HPDE6-E6E7 (cell line): ENCODE measurements at regions not wholly inside any gene's neighbourhood (a gene's known extent, or its start where the extent isn't known, plus 50 kb on each side); places are given as distances from the start of the nearest gene placed in this dataset.
"Not testable (repeated sequence)": the region's sequence is repeated elsewhere in the genome, so short reads cannot be mapped to it uniquely, and the experiment has no call there.

Experiments used
- DNase-seq: peaks from one replicate; pipeline ENCODE4 v3.0.0; 2011; ENCODE audit warnings: missing footprints; ENCODE audit errors: extremely low spot score

DNA sequence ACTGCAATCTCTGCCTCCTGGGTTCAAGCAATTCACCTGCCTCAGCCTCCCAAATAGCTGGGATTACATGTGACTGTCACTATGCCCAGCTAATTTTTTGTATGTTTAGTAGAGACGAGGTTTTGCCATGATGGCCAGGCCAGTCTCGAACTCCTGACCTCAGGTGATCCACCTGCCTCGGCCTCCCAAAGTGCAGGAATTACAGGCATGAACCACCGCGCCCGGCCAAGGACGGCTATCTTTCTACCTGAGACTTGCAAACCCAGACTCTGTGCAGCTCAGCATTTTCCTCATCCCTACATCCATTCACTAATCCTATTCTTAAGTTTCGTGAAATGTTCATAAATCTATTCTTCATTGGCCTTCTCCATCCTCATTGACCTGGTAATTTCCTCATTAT is 330.0 kb downstream of the ANTXR2 start:
- no peak for DNase-seq

DNA sequence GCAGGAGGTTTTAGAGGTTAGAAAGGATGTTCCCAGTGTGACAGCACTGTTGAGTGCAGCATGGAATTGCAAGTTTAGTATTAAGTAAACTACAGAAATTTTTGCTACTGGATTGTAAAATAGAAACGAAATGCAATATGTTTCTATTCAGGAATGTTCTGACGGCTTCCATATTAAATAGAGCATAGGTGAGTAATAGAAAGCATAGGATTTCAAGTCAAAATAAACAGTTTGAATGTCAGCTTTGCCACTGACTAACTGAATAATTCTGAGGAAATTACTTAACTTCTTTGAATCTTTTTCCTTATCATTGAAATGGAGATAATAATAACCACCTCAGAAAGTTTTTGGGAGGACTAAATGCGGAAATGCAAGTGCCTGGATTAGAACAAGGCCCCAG is 331.9 kb upstream of the GK2 start:
- no peak for DNase-seq

DNA sequence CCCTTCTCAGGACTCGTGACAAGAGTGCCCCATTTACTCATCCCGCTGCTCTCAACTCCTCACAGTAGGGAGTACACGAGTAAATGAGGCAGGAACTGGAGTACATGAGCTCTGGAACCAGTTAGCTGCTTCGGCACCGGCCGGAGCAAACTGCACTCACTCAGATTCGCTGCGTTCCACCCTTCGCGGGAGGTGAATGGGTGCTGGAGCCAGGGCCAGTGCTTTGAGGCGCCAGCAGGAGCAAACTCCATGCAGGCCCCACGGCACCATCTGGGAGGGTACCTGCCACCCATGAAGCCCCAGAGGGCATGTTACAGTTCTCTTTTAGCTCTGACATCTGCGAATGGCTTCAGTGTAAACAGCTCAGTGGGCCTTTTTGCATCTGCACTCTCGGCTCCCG is 315.5 kb upstream of the GK2 start:
- no peak for DNase-seq

DNA sequence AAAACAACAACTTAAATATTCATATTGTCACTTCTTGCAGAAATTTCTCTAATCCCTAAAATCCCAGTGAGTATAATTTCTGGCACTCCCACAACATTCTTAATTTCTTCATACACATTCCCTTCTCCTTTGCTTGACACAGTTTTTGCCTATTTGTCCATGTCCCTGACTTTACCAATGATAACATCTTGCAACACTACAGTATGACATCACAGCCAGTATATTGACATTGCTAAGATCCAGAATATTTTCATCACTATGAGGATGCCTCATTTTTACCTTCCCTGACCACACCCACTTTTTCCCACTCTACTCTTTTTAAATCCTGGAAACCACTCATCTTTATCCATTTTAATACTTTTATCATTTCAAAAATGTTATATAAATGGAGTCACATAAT is 292.3 kb upstream of the GK2 start:
- DNase-seq = no peak

DNA sequence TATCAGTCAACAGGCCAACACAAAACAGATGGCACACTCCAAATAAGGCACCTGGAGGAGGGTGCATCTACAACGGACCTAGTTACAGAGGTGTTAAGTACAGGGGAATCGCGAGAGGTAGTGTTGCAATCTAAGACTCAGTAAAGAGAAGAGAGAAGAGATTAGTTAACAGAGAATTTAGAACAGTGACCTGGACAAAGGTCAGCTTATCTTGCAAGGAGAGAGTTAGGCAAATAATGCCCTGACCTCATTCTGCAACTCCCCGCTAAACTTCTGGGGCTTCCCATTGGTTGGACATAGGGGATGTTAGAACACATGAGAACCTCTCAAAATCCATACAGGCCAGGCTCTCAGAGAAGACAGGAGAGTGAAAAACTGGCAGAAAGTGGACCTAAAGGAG is 289.4 kb upstream of the GK2 start:
- DNase-seq = no peak

DNA sequence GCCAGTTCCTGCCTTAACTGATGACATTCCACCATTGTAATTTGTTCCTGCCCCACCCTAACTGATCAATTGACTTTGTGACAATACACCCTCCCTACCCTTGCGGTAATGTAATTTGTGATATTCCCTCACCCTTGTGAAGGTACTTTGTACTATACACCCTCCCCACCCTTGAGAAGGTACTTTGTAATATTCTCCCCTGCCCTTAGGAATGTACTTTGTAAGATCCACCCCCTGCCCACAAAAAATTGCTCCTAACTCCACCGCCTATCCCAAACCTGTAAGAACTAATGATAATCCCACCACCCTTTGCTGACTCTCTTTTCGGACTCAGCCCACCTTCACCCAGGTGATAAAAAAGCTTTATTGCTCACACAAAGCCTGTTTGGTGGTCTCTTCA is 288.5 kb upstream of the GK2 start:
- not testable (repeated sequence) for DNase-seq

DNA sequence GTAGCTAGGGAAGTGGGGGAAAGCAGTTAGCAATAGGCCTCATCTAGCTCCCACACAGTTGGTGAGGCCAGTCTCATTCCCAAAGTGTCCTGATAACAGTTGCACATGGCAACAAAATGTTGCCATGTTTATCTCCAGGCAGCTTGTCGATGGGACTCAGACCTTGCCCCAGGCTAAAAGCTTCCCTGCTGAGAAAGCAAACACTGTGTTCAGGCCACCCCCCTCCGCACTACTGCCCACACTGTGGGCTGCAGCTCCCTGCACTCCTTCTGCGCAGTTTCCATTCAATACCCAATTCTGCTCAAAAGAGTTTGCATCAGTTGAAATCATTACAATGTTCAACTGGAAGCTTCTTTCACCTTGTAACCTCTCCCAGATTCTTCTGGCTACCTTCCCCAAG is 287.8 kb upstream of the GK2 start:
- no peak for DNase-seq

DNA sequence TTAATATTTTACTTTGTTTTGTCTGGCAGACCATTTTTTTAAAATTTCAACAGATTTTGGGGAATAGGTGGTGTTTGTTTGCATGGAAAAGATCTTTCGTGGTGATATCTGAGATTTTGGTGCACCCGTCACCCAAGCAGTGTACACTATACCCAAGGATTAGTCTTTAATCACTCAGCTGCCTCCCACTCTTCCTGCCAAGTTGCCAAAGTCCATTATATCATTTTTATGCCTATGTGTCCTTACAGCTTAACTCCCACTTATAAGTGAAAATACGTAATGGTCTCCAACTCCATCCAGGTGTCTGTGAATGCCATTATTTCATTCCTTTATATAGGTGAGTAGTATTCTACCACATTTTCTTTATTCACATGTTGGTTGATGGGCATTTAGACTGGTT is 281.7 kb upstream of the GK2 start:
- DNase-seq = no peak

DNA sequence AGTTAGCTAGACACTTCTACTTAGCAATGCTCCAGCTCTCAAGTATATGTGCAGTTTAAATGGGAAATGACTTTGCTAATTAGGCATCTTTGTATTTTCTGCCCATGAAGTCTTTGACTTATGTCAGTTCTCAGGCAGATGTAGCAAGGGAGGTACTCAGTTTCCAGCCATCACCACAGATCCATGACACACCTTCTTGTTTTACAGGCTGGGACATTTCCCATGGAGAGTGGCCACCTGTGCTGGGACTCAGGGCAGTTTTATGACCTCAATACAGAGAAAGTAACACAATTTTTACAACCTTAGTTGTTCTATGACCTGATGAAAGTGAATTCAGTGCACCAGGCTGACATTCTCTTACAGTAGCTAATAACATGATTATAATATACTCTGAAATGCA is 280.7 kb upstream of the GK2 start:
- DNase-seq = no peak

DNA sequence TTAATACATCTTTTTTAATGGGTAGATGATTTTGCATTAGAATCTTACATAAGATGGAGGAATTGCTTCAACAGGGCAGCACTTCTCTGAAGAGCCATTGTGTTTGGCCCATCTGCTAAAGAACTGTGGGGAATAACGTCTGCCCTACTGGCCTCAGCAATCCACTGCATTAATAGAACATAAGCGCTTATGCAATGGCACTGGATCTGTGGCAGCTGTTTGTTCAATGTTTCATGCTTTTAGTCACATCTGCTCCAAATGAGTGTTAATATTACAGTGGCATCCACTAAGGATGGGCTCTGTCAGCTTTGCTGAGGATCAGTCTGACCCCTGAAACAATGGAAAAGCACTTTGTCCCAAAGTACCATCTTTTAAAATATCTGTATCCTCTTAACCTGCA is 279.0 kb upstream of the GK2 start:
- no peak for DNase-seq

DNA sequence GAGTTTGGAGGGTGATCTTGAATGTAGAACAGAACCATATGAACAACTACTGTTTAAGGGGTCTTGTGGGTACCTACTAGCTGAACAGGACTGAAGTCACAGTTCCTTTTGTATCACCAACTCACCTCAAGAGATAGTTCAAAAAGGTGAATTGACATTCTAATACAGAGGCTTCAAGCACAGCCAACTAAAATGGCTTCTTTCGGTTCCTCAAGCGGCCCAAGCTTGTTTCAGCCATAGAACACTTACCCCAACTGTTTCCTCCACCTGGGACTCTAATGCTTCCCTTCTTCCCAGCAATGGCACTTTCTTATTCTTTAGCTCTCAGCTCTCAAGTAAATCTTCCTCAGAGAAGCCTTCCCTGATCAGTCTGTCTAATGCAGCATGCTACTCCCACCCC is 277.5 kb upstream of the GK2 start:
- DNase-seq = no peak

DNA sequence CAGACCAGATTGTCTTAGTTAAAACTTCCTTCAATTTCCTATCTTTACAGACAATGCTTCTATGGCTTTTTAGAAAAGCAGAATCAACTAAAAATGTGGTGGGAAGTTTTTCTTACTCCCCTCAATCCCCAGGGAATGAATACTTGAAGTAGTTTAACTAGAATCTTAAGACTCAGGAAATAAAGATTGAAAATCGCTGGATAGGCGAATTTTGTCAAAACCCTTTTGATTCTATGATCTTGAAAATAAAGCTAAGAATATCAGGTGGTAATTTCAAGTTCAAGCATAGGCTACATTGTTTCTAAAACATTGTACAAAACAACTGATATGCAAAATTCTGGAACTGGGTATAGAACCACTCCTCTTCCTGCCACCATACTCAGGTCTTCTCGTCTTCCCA is 276.5 kb upstream of the GK2 start:
- no peak for DNase-seq

DNA sequence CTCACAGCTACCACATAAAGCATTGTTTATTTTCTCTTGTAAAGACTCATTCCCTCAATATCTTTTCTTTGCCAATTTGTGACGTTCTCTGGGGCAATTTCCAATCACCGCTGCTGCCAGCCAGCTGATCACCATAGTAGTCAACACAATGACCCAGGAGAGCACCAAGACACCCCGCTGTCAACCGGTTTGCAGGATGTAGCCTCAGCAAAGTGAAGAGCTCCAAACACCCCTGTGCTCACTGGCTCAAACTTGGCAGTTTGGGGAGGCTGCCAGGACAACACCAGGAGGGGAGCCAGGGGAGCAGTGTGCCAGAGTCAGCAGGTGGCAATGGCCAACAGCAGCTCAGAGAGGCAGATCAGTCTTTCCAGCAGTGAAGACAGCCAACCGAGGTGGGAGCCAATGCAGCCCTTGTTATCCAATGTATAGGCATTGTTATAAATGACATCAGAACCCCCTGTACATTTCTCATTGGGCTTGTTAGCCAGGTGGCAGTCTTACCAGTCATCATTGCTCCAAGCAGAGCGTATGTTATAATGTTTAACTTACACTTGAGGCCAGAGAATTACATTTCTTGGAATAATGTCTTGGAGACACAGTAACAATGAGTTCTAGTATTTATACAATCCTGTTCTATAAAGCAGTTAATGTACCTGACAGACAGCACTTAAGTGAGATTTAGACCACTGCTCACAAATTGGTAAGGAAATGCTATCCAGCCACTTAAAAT is 274.9 kb upstream of the GK2 start:
- DNase-seq = no peak

DNA sequence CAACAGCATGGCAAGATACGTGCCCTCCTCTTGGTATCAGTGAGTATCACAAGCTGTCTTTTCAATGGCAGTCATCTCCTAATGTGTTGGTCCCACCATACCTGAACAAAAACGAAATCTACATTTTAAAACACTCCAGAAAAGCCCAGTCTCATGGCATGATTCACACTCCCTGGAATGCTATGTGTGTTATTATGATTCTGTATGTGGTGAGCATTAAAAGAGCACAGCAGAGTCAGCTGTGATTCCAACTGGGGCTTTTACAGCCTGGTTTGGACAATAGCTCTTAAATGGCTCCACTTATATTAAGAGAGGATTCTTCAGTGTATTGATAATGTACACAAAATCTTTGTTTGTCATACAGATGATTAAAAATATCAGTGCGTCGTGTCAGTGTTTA is 274.1 kb upstream of the GK2 start:
- no peak for DNase-seq

DNA sequence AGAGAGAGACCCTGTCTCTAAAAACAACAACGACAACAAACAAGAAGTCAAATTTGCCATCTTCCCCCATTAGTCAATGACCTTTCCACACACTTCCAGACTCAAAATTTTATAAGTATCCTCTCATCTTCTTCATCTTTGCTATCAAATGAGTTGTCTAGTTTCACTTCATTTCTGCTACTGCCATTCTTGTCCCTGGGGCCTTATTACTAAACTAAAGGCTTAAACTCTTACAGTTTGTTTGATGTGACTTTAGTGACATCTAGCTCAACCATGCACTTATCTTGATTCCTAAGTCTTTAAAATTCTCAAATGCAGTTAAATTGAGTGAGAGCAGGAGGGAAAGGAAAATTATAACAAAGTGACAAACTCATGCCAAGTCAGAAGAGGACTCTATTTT is 271.8 kb upstream of the GK2 start:
- no peak for DNase-seq

DNA sequence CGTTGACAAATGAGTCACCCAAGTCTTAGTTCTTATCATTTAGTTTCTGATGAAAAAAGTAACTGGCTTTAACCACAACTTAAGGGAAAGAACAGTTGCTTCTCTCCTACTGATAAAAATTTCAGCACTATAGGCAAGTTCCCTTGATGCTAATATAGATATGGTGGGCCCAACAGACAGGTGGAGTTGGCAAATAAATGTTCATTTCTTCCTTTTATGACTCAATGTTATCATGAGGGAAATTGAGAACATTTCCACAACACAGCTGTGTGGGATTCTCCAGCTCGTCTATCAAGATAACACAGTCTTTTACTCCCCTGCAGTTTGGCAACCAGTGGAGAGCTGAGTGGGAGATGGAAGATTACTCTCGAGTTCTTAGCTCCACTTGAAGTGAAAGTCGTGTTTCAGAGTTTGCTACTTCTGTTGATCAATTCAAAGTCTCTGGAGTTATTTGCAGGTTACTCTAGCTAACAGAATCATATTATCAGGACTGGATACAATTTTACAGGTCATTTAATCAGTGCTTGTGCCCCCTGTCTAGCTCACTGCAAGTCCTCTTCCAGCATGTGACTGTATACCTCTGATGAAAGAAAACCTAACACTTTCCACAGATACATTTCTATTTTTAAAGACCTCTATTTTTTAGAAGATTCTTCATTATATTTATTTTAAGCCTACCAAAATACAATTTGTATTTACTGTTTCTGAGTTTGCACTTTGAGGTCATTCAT is 270.6 kb upstream of the GK2 start:
- no peak for DNase-seq

DNA sequence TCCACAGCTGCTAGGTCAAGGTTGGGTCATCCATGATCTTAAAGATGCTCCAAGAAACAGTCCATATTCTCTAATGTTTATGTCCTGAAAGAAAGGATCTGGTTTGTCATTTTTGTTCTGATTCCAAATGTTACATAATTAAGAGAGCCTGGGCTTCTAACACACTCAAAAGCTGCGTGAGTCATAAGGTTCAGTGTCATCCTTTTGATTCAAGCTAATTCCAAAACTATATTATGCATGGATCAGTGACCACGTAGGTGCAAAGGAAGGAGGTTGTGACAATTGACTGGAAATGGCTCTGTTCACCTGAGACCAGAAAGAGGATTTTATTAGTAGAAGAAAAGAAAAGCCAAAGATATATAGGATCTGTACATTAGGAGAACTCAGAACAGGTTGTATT is 268.7 kb upstream of the GK2 start:
- no peak for DNase-seq

DNA sequence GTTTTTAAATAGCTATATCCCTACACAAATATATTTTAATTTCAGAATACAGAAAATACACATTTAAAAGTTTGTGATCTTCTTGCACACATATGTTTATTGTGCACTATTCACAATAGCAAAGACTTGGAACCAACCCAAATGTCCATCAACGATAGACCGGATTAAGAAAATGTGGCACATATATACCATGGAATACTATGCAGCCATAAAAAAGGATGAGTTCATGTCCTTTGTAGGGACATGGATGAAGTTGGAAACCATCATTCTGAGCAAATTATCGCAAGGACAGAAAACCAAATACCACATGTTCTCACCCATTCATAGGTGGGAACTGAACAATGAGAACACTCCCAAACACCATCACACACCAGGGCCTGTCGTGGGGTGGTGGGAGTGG is 266.9 kb upstream of the GK2 start:
- DNase-seq = not testable (repeated sequence)

DNA sequence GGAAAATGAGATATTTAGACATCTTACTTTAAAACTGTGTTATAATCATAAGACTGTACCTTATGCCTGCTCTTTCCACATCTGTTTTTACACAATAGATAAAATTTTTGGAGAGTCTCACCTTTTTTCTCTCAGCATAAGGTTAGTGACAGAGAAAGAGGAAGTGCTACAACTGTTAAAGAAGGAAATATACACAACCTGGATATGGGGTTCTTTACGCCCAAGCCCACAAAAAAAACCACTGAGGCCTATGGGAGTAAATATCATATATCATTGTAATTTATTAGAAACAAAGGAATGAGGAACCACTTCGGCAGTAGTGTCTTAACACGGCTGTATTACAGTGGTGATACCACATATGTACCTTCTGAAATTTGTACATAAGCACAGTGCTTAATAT is 265.9 kb upstream of the GK2 start:
- DNase-seq = no peak

DNA sequence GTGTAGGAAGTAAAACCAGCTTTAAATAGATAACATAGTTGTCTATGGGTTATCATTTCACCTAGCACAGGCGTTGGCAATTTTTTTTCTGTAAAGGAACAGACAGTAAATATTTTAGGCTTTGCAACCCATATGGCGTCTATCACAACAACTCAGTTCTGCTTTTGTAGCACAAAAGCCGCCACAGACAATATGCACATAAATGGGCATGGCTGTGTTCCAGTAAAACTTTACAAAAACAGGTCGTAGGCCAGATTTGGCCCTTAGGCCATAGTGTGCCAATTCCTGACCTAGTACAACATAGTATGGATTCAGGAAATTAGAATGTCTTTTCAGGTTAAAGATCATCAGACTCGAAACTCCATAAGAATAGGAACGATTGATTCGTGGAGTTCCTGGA is 265.3 kb upstream of the GK2 start:
- no peak for DNase-seq

DNA sequence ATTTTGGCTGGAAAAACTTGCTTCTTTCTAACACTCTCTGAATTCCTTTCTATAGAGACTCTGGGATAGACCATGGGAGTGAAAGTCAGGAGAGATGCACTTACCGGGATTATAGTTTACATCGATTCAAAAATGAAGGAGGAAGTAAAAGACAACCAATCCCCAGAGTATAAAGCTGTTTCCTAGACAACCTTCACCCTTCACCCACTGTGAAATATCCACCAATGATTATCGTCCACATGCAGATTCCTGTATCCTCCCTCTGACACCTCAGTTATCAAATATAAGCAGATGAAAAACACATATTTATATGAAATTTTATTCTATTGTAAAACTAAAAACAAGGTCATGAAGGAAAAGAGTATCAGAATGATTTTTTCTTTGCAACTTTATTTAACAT is 258.8 kb upstream of the GK2 start:
- no peak for DNase-seq

DNA sequence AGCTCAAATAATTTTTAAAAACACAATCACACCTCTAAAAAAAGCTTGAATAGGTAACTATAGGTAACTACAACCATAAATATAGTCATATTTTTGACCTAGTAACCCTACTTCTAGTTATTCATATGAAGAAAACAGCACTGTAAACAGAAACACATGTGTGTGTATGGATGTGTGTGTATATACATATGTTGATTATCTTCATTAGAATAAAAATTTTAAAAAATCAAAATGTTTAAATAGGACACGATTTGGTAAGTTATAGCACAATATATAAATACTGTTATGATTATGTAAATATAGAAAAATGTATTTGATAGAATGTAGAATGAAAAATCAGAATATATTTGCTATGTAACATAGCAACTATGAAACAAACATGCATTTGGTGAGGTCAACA is 258.1 kb upstream of the GK2 start:
- DNase-seq = no peak

DNA sequence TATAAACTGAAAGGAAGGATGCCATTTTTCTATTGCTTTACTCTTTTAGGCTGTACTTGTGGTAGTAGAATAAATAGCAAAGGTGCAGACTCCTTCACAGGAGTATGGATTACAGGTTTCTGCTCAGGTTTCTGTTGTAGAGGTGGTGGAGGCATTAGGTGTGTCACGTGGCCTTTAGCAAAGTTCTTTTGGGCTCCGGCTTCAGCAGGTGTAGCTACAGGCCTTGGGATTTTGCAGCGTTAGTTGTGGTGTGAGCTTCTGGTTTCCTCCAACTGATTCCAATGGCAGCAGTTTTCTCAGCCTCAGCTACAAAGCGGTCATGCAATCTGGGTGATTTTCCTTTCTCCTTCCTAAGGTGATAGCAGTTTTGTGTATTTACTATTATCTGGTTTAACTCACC is 255.8 kb upstream of the GK2 start:
- DNase-seq = no peak

DNA sequence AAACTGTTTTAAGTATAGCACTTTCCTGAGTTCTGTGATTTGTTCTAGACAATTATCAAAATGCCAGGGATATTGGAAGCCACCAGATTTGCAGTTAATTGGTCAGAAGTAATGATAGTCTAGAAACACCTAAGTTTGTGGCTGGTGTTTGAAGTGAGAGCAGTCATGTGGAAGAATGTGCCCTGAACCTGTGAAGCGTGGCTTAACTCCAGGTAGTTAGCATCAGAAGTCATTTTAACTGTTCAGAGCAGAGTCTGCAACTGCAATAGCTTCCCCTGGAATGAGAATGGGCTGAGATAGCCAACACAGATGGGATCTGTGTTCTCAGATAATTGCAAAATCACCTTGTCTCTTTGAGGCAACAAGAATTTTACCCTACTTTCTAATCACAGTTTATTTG is 255.1 kb upstream of the GK2 start:
- DNase-seq = no peak
